HepG2 (cell line): ENCODE measurements at regions not wholly inside any gene's neighbourhood (a gene's known extent, or its start where the extent isn't known, plus 50 kb on each side); places are given as distances from the start of the nearest gene placed in this dataset.

Experiments used
- CREM ChIP-seq, 2 experiments: sonication (generic) in 1 of 2; formaldehyde crosslinking in 1 of 2; IDR thresholded peaks; 2 replicates each; pipeline versions ENCODE4 v1.4.0 to v1.6.1; 2016 to 2020; ENCODE audit warnings: antibody characterized with exemption in 1 of 2, mild to moderate bottlenecking in 1 of 2, missing genetic modification reagents in 1 of 2
- GLI4 ChIP-seq: sonication (generic); formaldehyde crosslinking; IDR thresholded peaks from 2 replicates; pipeline ENCODE4 v1.5.1; 2020; ENCODE audit warnings: missing genetic modification reagents, mild to moderate bottlenecking, moderate library complexity, borderline replicate concordance
- GMEB2 ChIP-seq: IDR thresholded peaks from 2 replicates; pipeline ENCODE4 v1.6.1; 2016; ENCODE audit warnings: missing biosample characterization, missing genetic modification reagents, low read depth
- IRF2 ChIP-seq: IDR thresholded peaks from 2 replicates; pipeline ENCODE4 v1.6.1; 2018; ENCODE audit warnings: missing genetic modification reagents, missing compliant biosample characterization
- KAT8 ChIP-seq: IDR thresholded peaks from 2 replicates; pipeline ENCODE4 v1.6.1; 2016; ENCODE audit warnings: missing genetic modification reagents, missing compliant biosample characterization
- KLF16 ChIP-seq, 2 experiments: sonication (generic) in 1 of 2; formaldehyde crosslinking in 1 of 2; IDR thresholded peaks; 2 replicates each; pipeline versions ENCODE4 v1.6.1 to v1.8.0; 2016 to 2023; ENCODE audit warnings: missing genetic modification reagents in 2 of 2, missing compliant biosample characterization in 1 of 2
- NRL ChIP-seq: sonication (generic); formaldehyde crosslinking; IDR thresholded peaks from 2 replicates; pipeline ENCODE4 v1.5.0; 2020; ENCODE audit warnings: missing genetic modification reagents, mild to moderate bottlenecking, moderate library complexity, borderline replicate concordance
- SATB2 ChIP-seq: sonication (generic); formaldehyde crosslinking; IDR thresholded peaks from 2 replicates; pipeline ENCODE4 v1.5.0; 2020; ENCODE audit warnings: missing genetic modification reagents
- SOX6 ChIP-seq, 2 experiments: fragments of 450-650 bp in 1 of 2; sonication (generic) in 1 of 2; formaldehyde crosslinking in 1 of 2; IDR thresholded peaks; 2 replicates each; pipeline versions ENCODE4 v1.4.0 to v1.6.1; 2017 to 2020; ENCODE audit warnings: antibody characterized with exemption in 1 of 2, mild to moderate bottlenecking in 1 of 2, missing genetic modification reagents in 1 of 2
- TP53 ChIP-seq: sonication (generic); formaldehyde crosslinking; conservative IDR thresholded peaks from 2 replicates; pipeline ENCODE4 v1.4.0; 2020; ENCODE audit warnings: missing genetic modification reagents
- WIZ ChIP-seq: sonication (generic); formaldehyde crosslinking; IDR thresholded peaks from 2 replicates; pipeline ENCODE4 v1.5.1; 2020; ENCODE audit warnings: mild to moderate bottlenecking, missing genetic modification reagents
- ZEB1 ChIP-seq: IDR thresholded peaks from 2 replicates; pipeline ENCODE4 v1.6.1; 2012; ENCODE audit warnings: mild to moderate bottlenecking, low read depth, inconsistent platforms; ENCODE audit not compliant: insufficient replicate concordance
- ZFP82 ChIP-seq: sonication (generic); formaldehyde crosslinking; IDR thresholded peaks from 2 replicates; pipeline ENCODE4 v1.5.1; 2020; ENCODE audit warnings: mild to moderate bottlenecking, missing genetic modification reagents, borderline replicate concordance
- ZGPAT ChIP-seq: IDR thresholded peaks from 2 replicates; pipeline ENCODE4 v1.6.1; 2016; ENCODE audit warnings: mild to moderate bottlenecking
- ZNF124 ChIP-seq: sonication (generic); formaldehyde crosslinking; IDR thresholded peaks from 2 replicates; pipeline ENCODE4 v1.4.0; 2020; ENCODE audit warnings: missing genetic modification reagents
- ZNF232 ChIP-seq: sonication (generic); formaldehyde crosslinking; IDR thresholded peaks from 2 replicates; pipeline ENCODE4 v1.4.0; 2020; ENCODE audit warnings: missing genetic modification reagents, borderline replicate concordance
- ZNF446 ChIP-seq: sonication (generic); formaldehyde crosslinking; IDR thresholded peaks from 2 replicates; pipeline ENCODE4 v1.5.0; 2020; ENCODE audit warnings: mild to moderate bottlenecking, missing genetic modification reagents
- ZNF614 ChIP-seq: IDR thresholded peaks from 2 replicates; pipeline ENCODE4 v1.6.1; 2018; ENCODE audit warnings: missing biosample characterization, missing genetic modification reagents, inconsistent platforms, borderline replicate concordance
- ZNF672 ChIP-seq: sonication (generic); formaldehyde crosslinking; IDR thresholded peaks from 2 replicates; pipeline ENCODE4 v1.8.1; 2022; ENCODE audit warnings: missing genetic modification reagents
- TF ChIP-seq, protein P1 (sequence below): sonication (generic); formaldehyde crosslinking; IDR thresholded peaks from 2 replicates; pipeline ENCODE4 v1.4.0; 2020; ENCODE audit warnings: missing genetic modification reagents, borderline replicate concordance
- TF ChIP-seq, protein P2 (sequence below): sonication (generic); formaldehyde crosslinking; IDR thresholded peaks from 2 replicates; pipeline ENCODE4; 2020; ENCODE audit warnings: missing genetic modification reagents, mild to moderate bottlenecking, borderline replicate concordance

- TF ChIP-seq, protein P1, sequence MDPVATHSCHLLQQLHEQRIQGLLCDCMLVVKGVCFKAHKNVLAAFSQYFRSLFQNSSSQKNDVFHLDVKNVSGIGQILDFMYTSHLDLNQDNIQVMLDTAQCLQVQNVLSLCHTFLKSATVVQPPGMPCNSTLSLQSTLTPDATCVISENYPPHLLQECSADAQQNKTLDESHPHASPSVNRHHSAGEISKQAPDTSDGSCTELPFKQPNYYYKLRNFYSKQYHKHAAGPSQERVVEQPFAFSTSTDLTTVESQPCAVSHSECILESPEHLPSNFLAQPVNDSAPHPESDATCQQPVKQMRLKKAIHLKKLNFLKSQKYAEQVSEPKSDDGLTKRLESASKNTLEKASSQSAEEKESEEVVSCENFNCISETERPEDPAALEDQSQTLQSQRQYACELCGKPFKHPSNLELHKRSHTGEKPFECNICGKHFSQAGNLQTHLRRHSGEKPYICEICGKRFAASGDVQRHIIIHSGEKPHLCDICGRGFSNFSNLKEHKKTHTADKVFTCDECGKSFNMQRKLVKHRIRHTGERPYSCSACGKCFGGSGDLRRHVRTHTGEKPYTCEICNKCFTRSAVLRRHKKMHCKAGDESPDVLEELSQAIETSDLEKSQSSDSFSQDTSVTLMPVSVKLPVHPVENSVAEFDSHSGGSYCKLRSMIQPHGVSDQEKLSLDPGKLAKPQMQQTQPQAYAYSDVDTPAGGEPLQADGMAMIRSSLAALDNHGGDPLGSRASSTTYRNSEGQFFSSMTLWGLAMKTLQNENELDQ (CRISPR knock-in tag): no peak
- TF ChIP-seq CREM (IDR thresholded peaks at IDR 0.05) (peak; percentile 71; the same call in 1 of the 2 replicates), CREM (CRISPR knock-in tag; IDR thresholded peaks at IDR 0.05) (no peak), ZNF446 (CRISPR knock-in tag) (no peak), SATB2 (CRISPR knock-in tag) (no peak), ZNF672 (CRISPR knock-in tag) (0 out of 2 replicates have a peak, but pooled peaks have one; percentile 1), IRF2 (CRISPR knock-in tag) (peak; percentile 58), ZEB1 (peak; percentile 25), WIZ (CRISPR knock-in tag) (0 out of 2 replicates have a peak, but pooled peaks have one; percentile 90), GLI4 (CRISPR knock-in tag) (no peak), ZNF614 (CRISPR knock-in tag) (peak; percentile 93), ZFP82 (CRISPR knock-in tag) (peak; percentile 29), ZNF232 (no peak), KLF16 (CRISPR knock-in tag; IDR thresholded peaks at IDR 0.05) (peak in 1 of 2 experiments; percentile 61; a peak in 1 of 4 replicates), SOX6 (IDR thresholded peaks at IDR 0.05) (no peak), SOX6 (CRISPR knock-in tag; IDR thresholded peaks at IDR 0.05) (peak; percentile 52; the same call in 1 of the 2 replicates), ZGPAT (CRISPR knock-in tag) (peak; percentile 83), ZNF124 (CRISPR knock-in tag) (no peak; the same call in 1 of the 2 replicates), NRL (CRISPR knock-in tag) (peak; percentile 35; the same call in 1 of the 2 replicates), KAT8 (CRISPR knock-in tag) (peak; percentile 89), GMEB2 (CRISPR knock-in tag) (no peak), TP53 (CRISPR knock-in tag) (no peak)
- TF ChIP-seq, protein P2, sequence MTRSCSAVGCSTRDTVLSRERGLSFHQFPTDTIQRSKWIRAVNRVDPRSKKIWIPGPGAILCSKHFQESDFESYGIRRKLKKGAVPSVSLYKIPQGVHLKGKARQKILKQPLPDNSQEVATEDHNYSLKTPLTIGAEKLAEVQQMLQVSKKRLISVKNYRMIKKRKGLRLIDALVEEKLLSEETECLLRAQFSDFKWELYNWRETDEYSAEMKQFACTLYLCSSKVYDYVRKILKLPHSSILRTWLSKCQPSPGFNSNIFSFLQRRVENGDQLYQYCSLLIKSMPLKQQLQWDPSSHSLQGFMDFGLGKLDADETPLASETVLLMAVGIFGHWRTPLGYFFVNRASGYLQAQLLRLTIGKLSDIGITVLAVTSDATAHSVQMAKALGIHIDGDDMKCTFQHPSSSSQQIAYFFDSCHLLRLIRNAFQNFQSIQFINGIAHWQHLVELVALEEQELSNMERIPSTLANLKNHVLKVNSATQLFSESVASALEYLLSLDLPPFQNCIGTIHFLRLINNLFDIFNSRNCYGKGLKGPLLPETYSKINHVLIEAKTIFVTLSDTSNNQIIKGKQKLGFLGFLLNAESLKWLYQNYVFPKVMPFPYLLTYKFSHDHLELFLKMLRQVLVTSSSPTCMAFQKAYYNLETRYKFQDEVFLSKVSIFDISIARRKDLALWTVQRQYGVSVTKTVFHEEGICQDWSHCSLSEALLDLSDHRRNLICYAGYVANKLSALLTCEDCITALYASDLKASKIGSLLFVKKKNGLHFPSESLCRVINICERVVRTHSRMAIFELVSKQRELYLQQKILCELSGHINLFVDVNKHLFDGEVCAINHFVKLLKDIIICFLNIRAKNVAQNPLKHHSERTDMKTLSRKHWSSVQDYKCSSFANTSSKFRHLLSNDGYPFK (CRISPR knock-in tag): no peak
Measured at GRCh38 chr20:23147964-23148730, 62.0 kb upstream of the CD93 start (continued).
